ENCODE measurements at regions not wholly inside any gene's neighbourhood (a gene's known extent, or its start where the extent isn't known, plus 50 kb on each side); places are given as distances from the start of the nearest gene placed in this dataset.
"Not testable (repeated sequence)": the region's sequence is repeated elsewhere in the genome, so short reads cannot be mapped to it uniquely, and the experiment has no call there.

- no peak for ATAC-seq
Measured at GRCh38 chr12:94001691-94002090, 146.7 kb upstream of the PLXNC1 start.

GRCh38 chr12:94002925-94003324, 145.5 kb upstream of the PLXNC1 start:
- not testable (repeated sequence) for ATAC-seq

More at GRCh38 chr12:94001691-94002090, 146.7 kb upstream of the PLXNC1 start:
- TF ChIP-seq TCF4 (CRISPR knock-in tag; IDR thresholded peaks at IDR 0.05; ENCODE audit: borderline replicate concordance) (no peak), PATZ1 (CRISPR knock-in tag; IDR thresholded peaks at IDR 0.05; ENCODE audit: borderline replicate concordance) (no peak), ARNTL (CRISPR knock-in tag; IDR thresholded peaks at IDR 0.05; ENCODE audit: borderline replicate concordance, low read depth) (no peak), CREB5 (CRISPR knock-in tag; IDR thresholded peaks at IDR 0.05; ENCODE audit: low read depth) (no peak), RARB (CRISPR knock-in tag; IDR thresholded peaks at IDR 0.05) (no peak), SNAI2 (CRISPR knock-in tag; IDR thresholded peaks at IDR 0.05) (no peak), ZC3H10 (CRISPR knock-in tag; IDR thresholded peaks at IDR 0.05) (no peak), PPARA (CRISPR knock-in tag; IDR thresholded peaks at IDR 0.05; ENCODE audit: borderline replicate concordance) (no peak), ZFP3 (CRISPR knock-in tag; IDR thresholded peaks at IDR 0.05) (no peak), POU6F1 (CRISPR knock-in tag; IDR thresholded peaks at IDR 0.05; ENCODE audit: borderline replicate concordance, low read depth) (no peak), BACH2 (CRISPR knock-in tag; IDR thresholded peaks at IDR 0.05; ENCODE audit: borderline replicate concordance) (no peak), TSHZ2 (CRISPR knock-in tag; IDR thresholded peaks at IDR 0.05) (no peak), OSR1 (CRISPR knock-in tag; IDR thresholded peaks at IDR 0.05) (no peak), ZFP30 (CRISPR knock-in tag; IDR thresholded peaks at IDR 0.05) (no peak)

- ATAC-seq: not testable (repeated sequence)
Measured at GRCh38 chr12:94007833-94008232, 140.5 kb upstream of the PLXNC1 start.

GRCh38 chr12:94010307-94010706, 138.1 kb upstream of the PLXNC1 start:
- ATAC-seq: no peak
- TF ChIP-seq CREB5 (CRISPR knock-in tag; IDR thresholded peaks at IDR 0.05; ENCODE audit: low read depth): no peak
- TF ChIP-seq RARB (CRISPR knock-in tag; IDR thresholded peaks at IDR 0.05): no peak
- TF ChIP-seq GLIS3 (CRISPR knock-in tag; IDR thresholded peaks at IDR 0.05): no peak
- TF ChIP-seq ARNTL (CRISPR knock-in tag; IDR thresholded peaks at IDR 0.05; ENCODE audit: borderline replicate concordance, low read depth): no peak
- no peak for TF ChIP-seq CSRNP3 (CRISPR knock-in tag; IDR thresholded peaks at IDR 0.05)
- TF ChIP-seq ESRRG (CRISPR knock-in tag; IDR thresholded peaks at IDR 0.05): no peak
- TF ChIP-seq TCF4 (CRISPR knock-in tag; IDR thresholded peaks at IDR 0.05; ENCODE audit: borderline replicate concordance): no peak
- TF ChIP-seq PPARA (CRISPR knock-in tag; IDR thresholded peaks at IDR 0.05; ENCODE audit: borderline replicate concordance): no peak
- TF ChIP-seq ZC3H10 (CRISPR knock-in tag; IDR thresholded peaks at IDR 0.05): no peak
- TF ChIP-seq BACH2 (CRISPR knock-in tag; IDR thresholded peaks at IDR 0.05; ENCODE audit: borderline replicate concordance): no peak
- TF ChIP-seq TOX (CRISPR knock-in tag; IDR thresholded peaks at IDR 0.05; ENCODE audit: borderline replicate concordance): no peak
- no peak for TF ChIP-seq OSR1 (CRISPR knock-in tag; IDR thresholded peaks at IDR 0.05)
- TF ChIP-seq ZFP3 (CRISPR knock-in tag; IDR thresholded peaks at IDR 0.05): no peak
- TF ChIP-seq ISL1 (CRISPR knock-in tag; IDR thresholded peaks at IDR 0.05): no peak
- no peak for TF ChIP-seq ZNF70 (CRISPR knock-in tag; IDR thresholded peaks at IDR 0.05)
- no peak for TF ChIP-seq SNAI2 (CRISPR knock-in tag; IDR thresholded peaks at IDR 0.05)
- no peak for TF ChIP-seq TSHZ2 (CRISPR knock-in tag; IDR thresholded peaks at IDR 0.05)
- no peak for TF ChIP-seq CSDC2 (CRISPR knock-in tag; IDR thresholded peaks at IDR 0.05)
